Small intestine (tissue), 7 donors: ENCODE measurements at regions not wholly inside any gene's neighbourhood (a gene's known extent, or its start where the extent isn't known, plus 50 kb on each side); places are given as distances from the start of the nearest gene placed in this dataset.

ENCODE experiments used
- DNase-seq, 2 donors: peaks; one replicate each; pipeline versions ENCODE4 v3.0.0 to v3.0.0-alpha.2; 2013
- FAIRE-seq: peaks from 2 replicates; lab custom pipeline; 2012; peaks lifted over from hg19 to GRCh38; lab: Jason Lieb, UNC
- H3K27ac ChIP-seq, 3 donors: one replicate each; pipeline ENCODE4 v1.5.1; 2013; ENCODE audit warnings: low read length in 2 of 3, mild to moderate bottlenecking in 2 of 3, control low read depth in 1 of 3, inconsistent platforms in 1 of 3, low read depth in 1 of 3, moderate library complexity in 1 of 3
- H3K27me3 ChIP-seq, 3 donors: one replicate each; pipeline ENCODE4 v1.6.1; 2013; ENCODE audit warnings: low read length in 3 of 3, inconsistent platforms in 1 of 3; ENCODE audit not compliant: control insufficient read depth in 3 of 3, insufficient read depth in 3 of 3
- H3K36me3 ChIP-seq, 3 donors: one replicate each; pipeline ENCODE4 v1.6.1; 2013; ENCODE audit warnings: low read length in 3 of 3, inconsistent platforms in 1 of 3, low read depth in 1 of 3, mild to moderate bottlenecking in 1 of 3, moderate library complexity in 1 of 3; ENCODE audit not compliant: control insufficient read depth in 3 of 3, insufficient read depth in 2 of 3
- H3K4me1 ChIP-seq, 3 donors: one replicate each; pipeline ENCODE4 v1.6.1; 2013; ENCODE audit warnings: low read length in 2 of 3, inconsistent platforms in 1 of 3, low read depth in 1 of 3, mild to moderate bottlenecking in 1 of 3, moderate library complexity in 1 of 3; ENCODE audit not compliant: control insufficient read depth in 3 of 3, insufficient read depth in 2 of 3
- H3K4me3 ChIP-seq, 3 donors: one replicate each; pipeline ENCODE4 v1.5.1; 2013; ENCODE audit warnings: low read length in 3 of 3, control low read depth in 1 of 3, inconsistent platforms in 1 of 3, low read depth in 1 of 3, mild to moderate bottlenecking in 1 of 3, moderate library complexity in 1 of 3
- H3K9me3 ChIP-seq, 2 donors: one replicate each; pipeline ENCODE4 v1.6.1; 2013; ENCODE audit warnings: low read depth in 1 of 2, low read length in 1 of 2; ENCODE audit not compliant: control insufficient read depth in 2 of 2, insufficient read depth in 1 of 2
- WGBS, 3 donors: extraction: QIAGEN DNeasy Blood & Tissue Kit; methylation state at CpG; one replicate each; pipeline ENCODE4 v1.1.7; 2013; 5-methylcytosine and 5-hydroxymethylcytosine counted together
- donor health status: healthy with polysubstance abuse.
- donor health status: control.
- donor health status: control.
- donor health status: Bipolar disorder and iron deficiency.
- donor health status: healthy.

- 77 to 94% (median 86%) methylated on average over 1 of the region's 1 CpG for WGBS, 3 donors
- FAIRE-seq, result no peak
Observed at GRCh38 chr4:138501614-138502013, 259.5 kb upstream of the SLC7A11 start.

GRCh38 chr4:138500869-138501268, 258.7 kb upstream of the SLC7A11 start:
- 46 to 63% (median 56%) methylated on average over 1 of the region's 1 CpG for whole genome bisulfite sequencing, 3 donors
- H3K36me3 ChIP-seq, result no peaks in the 10 kb centered on the region
- H3K9me3 ChIP-seq, result peaks cover 0 to 13% of the 10 kb centered on the region in 2 donors
- no peak for FAIRE-seq
- no peak overlapping the region for H3K4me3 ChIP-seq
- H3K27me3 ChIP-seq, result no peaks in the 10 kb centered on the region
- no peak overlapping the region for H3K27ac ChIP-seq
- DNase-seq, result no peak
- H3K4me1 ChIP-seq, result no peaks in the 10 kb centered on the region

More at GRCh38 chr4:138501614-138502013, 259.5 kb upstream of the SLC7A11 start:
- peaks cover 0 to 13% of the 10 kb centered on the region in 2 donors for H3K9me3 ChIP-seq
- DNase-seq, result no peak
- H3K27ac ChIP-seq, result no peak overlapping the region
- H3K4me3 ChIP-seq, result no peak overlapping the region
- H3K27me3 ChIP-seq, result no peaks in the 10 kb centered on the region
- H3K4me1 ChIP-seq, result no peaks in the 10 kb centered on the region
- no peaks in the 10 kb centered on the region for H3K36me3 ChIP-seq

GRCh38 chr4:138499627-138500026, 257.5 kb upstream of the SLC7A11 start:
- no peaks in the 10 kb centered on the region for H3K4me1 ChIP-seq
- H3K27me3 ChIP-seq, result no peaks in the 10 kb centered on the region
- no peak overlapping the region for H3K27ac ChIP-seq
- peaks cover 0 to 13% of the 10 kb centered on the region in 2 donors for H3K9me3 ChIP-seq
- no peak for FAIRE-seq
- no peak for DNase-seq
- H3K4me3 ChIP-seq, result no peak overlapping the region
- WGBS, 3 donors, result 81 to 90% (median 87%) methylated on average over 2 of the region's 2 CpGs
- H3K36me3 ChIP-seq, result no peaks in the 10 kb centered on the region

DNA sequence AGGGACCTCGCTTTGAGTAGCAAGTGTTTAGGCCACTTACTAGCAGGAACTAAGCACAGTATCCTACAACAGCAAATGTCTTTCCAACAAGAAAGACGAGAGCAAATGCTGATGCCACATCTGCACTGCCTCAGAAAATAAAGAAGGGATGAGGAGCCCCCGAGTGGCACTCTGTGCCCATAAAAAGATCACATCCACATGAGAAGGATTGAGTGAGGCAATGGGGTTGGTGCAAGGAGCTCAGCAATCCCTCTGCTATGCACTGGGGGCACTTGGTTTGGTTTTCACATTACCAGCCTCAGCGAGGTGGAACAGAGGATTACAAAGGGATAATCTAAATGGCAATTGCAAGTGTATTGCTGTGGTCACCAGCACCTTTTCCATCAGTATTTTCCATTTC, 252.8 kb upstream of the SLC7A11 start:
- WGBS, 3 donors, result 26 to 61% (median 39%) methylated on average over 4 of the region's 4 CpGs
- H3K36me3 ChIP-seq, result no peaks in the 10 kb centered on the region
- H3K4me3 ChIP-seq, result no peak overlapping the region
- H3K4me1 ChIP-seq, result no peaks in the 10 kb centered on the region
- FAIRE-seq (no peak), DNase-seq (peak; percentile 3 to 9)
- no peaks in the 10 kb centered on the region for H3K27me3 ChIP-seq
- H3K9me3 ChIP-seq, result peaks cover 0 to 9% of the 10 kb centered on the region in 2 donors
- H3K27ac ChIP-seq, result no peak overlapping the region

GRCh38 chr4:138494116-138494515, 252.0 kb upstream of the SLC7A11 start:
- Histone ChIP-seq H3K27ac (no peak overlapping the region), H3K9me3 (peaks cover 0 to 1% of the 10 kb centered on the region in 2 donors), H3K4me1 (no peaks in the 10 kb centered on the region), H3K36me3 (no peaks in the 10 kb centered on the region), H3K4me3 (no peak overlapping the region), H3K27me3 (no peaks in the 10 kb centered on the region)
- 70 to 86% (median 78%) methylated on average over 2 of the region's 2 CpGs for WGBS, 3 donors
- FAIRE-seq, result no peak
- no peak for DNase-seq

GRCh38 chr4:138492176-138492575, 250.0 kb upstream of the SLC7A11 start:
- Histone ChIP-seq H3K9me3 (no peaks in the 10 kb centered on the region), H3K27ac (no peak overlapping the region), H3K27me3 (no peaks in the 10 kb centered on the region), H3K4me1 (no peaks in the 10 kb centered on the region), H3K36me3 (no peaks in the 10 kb centered on the region), H3K4me3 (no peak overlapping the region)
- DNase-seq, result no peak
- FAIRE-seq, result no peak
- 68 to 76% (median 73%) methylated on average over 1 of the region's 1 CpG for WGBS, 3 donors

GRCh38 chr4:138488533-138488932, 246.4 kb upstream of the SLC7A11 start:
- DNase-seq (no peak), FAIRE-seq (no peak)
- Histone ChIP-seq H3K4me3 (no peak overlapping the region), H3K27ac (no peak overlapping the region), H3K4me1 (no peaks in the 10 kb centered on the region), H3K27me3 (no peaks in the 10 kb centered on the region), H3K36me3 (no peaks in the 10 kb centered on the region), H3K9me3 (no peaks in the 10 kb centered on the region)
- WGBS, 3 donors, result 78 to 90% (median 81%) methylated on average over 4 of the region's 4 CpGs

DNA sequence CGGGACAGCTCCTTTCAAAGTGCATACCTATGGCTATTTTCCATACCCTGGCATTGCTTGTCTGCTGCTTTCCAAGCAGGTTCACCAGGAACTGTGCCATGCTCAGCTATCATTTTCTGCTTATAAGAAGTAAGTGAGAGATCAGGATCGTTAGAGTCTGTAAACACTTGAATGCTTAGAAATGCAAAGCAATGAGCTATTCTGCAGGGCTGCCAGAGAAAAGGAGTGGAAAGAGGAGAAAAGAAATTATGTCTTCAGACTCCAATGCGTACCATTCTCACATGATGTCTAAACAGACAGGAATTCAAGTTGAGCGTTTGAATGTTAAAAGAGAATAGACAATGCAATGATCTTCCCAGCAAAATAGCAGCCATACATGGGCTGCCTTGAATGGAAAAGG, 245.5 kb upstream of the SLC7A11 start:
- H3K4me3 ChIP-seq, result no peak overlapping the region
- H3K27ac ChIP-seq, result no peak overlapping the region
- no peaks in the 10 kb centered on the region for H3K27me3 ChIP-seq
- no peaks in the 10 kb centered on the region for H3K36me3 ChIP-seq
- DNase-seq (no peak), FAIRE-seq (no peak)
- no peaks in the 10 kb centered on the region for H3K9me3 ChIP-seq
- H3K4me1 ChIP-seq, result no peaks in the 10 kb centered on the region
- 64 to 72% (median 72%) methylated on average over 4 of the region's 4 CpGs for WGBS, 3 donors

DNA sequence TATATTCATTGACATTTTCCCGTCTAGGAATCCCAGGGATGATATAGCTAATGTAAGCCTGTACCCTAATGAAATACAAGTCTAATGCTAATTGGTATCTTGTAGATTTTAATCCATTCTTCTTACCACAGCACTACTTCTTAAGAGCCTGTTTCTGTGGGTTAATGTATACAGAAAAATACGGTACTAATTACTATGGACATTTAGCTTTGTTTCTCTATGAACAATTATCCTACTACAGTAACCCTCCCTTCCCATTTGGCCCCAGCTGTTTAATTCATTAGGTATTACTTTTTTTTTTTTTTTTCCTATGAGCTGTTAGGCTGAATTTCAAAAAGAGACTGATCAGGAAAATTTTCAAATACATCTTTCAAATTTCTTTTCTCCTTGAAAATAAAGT, 245.1 kb upstream of the SLC7A11 start:
- FAIRE-seq, result no peak
- 44 to 57% (median 46%) methylated on average over 2 of the region's 2 CpGs for WGBS, 3 donors

More for the DNA sequence above, 245.1 kb upstream of the SLC7A11 start:
- Histone ChIP-seq H3K36me3 (no peaks in the 10 kb centered on the region), H3K27me3 (no peaks in the 10 kb centered on the region), H3K4me1 (no peaks in the 10 kb centered on the region), H3K27ac (no peak overlapping the region), H3K4me3 (no peak overlapping the region), H3K9me3 (no peaks in the 10 kb centered on the region)
- DNase-seq, result no peak
